NCI-H82 treated with DMSO at 0.1 percent for 48 hours (cell line): ENCODE measurements at regions not wholly inside any gene's neighbourhood (a gene's known extent, or its start where the extent isn't known, plus 50 kb on each side); places are given as distances from the start of the nearest gene placed in this dataset.

Experiments
- DNase-seq: peaks from one replicate; lab custom pipeline; 2025; ENCODE audit not compliant: unreplicated experiment; lab: John Stamatoyannopoulos, UW

DNA sequence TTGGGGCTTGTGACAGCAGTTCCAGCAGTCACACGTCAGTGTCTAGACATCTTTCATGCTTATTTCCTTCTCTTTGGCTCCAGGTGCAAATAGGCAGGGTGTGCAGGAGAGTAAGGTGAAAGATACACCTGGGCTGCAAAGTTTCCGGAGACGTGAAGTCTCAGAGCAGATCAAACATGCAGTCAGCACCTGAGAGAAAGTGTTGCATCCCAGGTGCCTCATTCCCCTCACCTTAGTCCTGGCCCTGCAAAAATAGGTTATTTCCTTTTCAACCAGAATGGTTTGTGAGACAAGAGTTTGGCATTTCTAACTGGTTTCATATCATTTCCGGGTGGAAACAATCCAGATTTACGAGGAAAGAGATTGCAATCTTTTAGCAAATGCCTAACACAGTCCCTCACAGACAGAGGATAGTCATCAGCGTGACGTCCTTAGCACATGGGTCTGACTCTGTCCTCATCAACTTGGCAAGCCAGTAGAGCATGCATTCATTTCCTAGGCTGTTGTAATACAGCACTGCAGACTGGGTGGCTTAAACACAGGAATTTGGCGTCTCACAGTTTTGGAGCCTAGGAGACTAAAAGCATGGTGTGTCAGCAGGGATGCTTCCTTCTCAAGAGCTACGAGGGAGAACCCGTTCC is 58.2 kb upstream of the ARRDC4 start:
- DNase-seq = no peak

DNA sequence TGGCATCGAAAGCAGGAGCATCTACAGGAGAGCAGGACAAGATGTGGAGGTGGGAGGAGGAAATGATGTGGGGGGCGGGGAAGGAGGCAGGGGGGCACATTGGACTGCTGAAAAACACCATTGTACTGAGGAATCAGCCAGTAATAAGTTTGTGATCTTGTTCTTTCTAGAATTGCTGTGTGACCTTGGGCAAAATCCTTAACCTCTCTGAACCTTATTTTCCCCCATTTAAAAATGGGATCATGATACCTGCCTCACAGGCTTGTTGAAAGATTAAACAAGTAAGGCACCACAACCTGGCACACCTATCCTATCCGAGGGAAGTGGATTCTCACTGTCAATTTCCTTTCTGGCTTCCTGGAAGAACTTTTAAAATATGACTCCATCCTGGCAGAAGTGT is 56.9 kb upstream of the ARRDC4 start:
- no peak for DNase-seq

DNA sequence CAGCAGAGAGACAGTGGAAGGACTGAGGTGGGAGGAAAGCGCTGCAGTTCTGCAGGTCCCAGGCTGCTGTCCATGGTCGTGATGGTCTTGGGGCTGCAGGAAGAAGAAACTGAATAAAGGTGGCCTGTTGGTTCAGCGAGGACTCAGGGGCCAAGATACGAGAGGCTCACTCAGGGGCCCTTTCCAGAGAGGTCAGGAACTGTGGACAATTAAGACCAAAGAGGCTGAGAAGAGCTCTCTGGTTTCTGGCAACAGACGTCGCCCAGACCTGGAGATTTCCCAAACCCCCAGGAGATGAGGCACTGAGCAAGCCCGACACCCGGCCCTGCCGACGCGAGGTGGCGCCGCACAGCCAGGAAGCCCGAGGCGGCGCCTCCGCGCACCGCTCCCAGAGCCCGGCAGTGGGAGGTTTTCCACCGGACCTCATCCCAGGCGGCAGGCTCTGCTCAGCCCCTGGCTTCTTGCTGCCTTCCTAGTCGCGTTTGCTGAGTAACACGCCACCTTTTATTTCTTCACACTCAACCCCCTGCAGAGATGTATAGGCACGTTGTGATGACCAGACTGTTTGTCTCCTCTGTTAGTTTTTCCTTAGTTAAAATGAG is 56.4 kb upstream of the ARRDC4 start:
- peak; percentile 24 for DNase-seq

DNA sequence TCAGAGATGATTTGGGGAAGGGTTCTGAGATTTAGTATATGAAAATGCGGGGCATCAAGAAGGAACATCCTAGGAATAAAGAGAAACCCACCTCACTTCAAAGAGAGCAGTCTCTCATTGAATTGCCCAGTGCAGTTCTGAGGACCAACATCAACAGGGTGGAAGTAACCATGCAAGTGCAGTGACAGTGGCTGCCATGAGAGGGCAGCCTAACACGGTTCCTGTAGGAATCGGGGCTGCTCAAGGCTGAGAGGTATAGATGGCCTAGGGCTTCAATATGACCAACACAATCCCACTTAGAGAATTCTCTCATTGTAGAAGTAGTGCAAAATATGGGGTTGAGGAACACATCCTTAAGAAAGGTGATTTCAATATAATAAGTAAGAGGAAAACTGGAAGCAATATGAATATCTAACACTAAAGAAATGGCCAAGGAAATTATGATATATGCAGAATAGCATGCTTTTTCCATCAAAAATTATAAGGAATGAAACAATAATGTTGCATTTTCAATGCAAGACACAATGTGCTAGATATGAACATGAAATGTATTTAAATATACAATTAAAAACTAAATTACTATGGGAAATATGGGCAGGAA is 51.1 kb upstream of the ARRDC4 start:
- DNase-seq = peak; percentile 13
